Smooth muscle cell (in vitro differentiated cells): ENCODE measurements at regions not wholly inside any gene's neighbourhood (a gene's known extent, or its start where the extent isn't known, plus 50 kb on each side); places are given as distances from the start of the nearest gene placed in this dataset.
A peak's percentile ranks its signal among the peaks of the same experiment; 100 is the strongest.

Experiments used
- DNase-seq: peaks from one replicate; lab custom pipeline; 2025; ENCODE audit not compliant: unreplicated experiment; lab: John Stamatoyannopoulos, UW
- H2AFZ ChIP-seq: fragments of 200-600 bp; sonication (generic); 2 replicates; pipeline ENCODE4 v1.6.0; 2016; ENCODE audit warnings: antibody characterized with exemption, low read depth, mild to moderate bottlenecking
- H3F3A ChIP-seq: fragments of 200-600 bp; sonication (generic); 2 replicates; pipeline ENCODE4 v1.6.0; 2017; ENCODE audit warnings: antibody characterized with exemption, low read depth
- H3K27ac ChIP-seq: fragments of 200-600 bp; sonication (generic); 2 replicates; pipeline ENCODE4 v1.5.1; 2016; ENCODE audit warnings: low read depth, mild to moderate bottlenecking
- H3K27me3 ChIP-seq: fragments of 200-600 bp; sonication (generic); 2 replicates; pipeline ENCODE4 v1.6.1; 2016; ENCODE audit warnings: low read depth, mild to moderate bottlenecking
- H3K36me3 ChIP-seq: fragments of 200-600 bp; sonication (generic); 2 replicates; pipeline ENCODE4 v1.5.1; 2016; ENCODE audit warnings: low read depth
- H3K4me1 ChIP-seq: fragments of 200-600 bp; sonication (generic); 2 replicates; pipeline ENCODE4 v1.5.1; 2016; ENCODE audit warnings: low read depth
- H3K4me2 ChIP-seq: fragments of 200-600 bp; sonication (generic); 2 replicates; pipeline ENCODE4 v1.6.0; 2016; ENCODE audit warnings: mild to moderate bottlenecking
- H3K4me3 ChIP-seq: fragments of 200-600 bp; sonication (generic); 2 replicates; pipeline ENCODE4 v1.5.1; 2016; ENCODE audit warnings: mild to moderate bottlenecking
- H3K79me2 ChIP-seq: fragments of 200-600 bp; sonication (generic); 2 replicates; pipeline ENCODE4 v1.6.0; 2016; ENCODE audit warnings: low read depth, mild to moderate bottlenecking
- H3K9ac ChIP-seq: fragments of 200-600 bp; sonication (generic); 2 replicates; pipeline ENCODE4 v1.6.0; 2016; ENCODE audit warnings: low read depth
- H3K9me3 ChIP-seq: fragments of 200-600 bp; sonication (generic); replicated peaks from 2 replicates; pipeline ENCODE4 v1.5.1; 2016; ENCODE audit warnings: low read depth
- H4K20me1 ChIP-seq: fragments of 200-600 bp; sonication (generic); 2 replicates; pipeline ENCODE4 v1.6.0; 2016; ENCODE audit warnings: low read depth
- CTCF ChIP-seq: fragments of 200-600 bp; sonication (generic); IDR thresholded peaks from 2 replicates; pipeline ENCODE4 v1.5.1; 2017; ENCODE audit warnings: borderline replicate concordance, mild to moderate bottlenecking, antibody characterized with exemption; ENCODE audit not compliant: insufficient read depth, poor library complexity, severe bottlenecking
- WGBS: methylation state at CpG from one replicate; pipeline ENCODE4 v1.1.7; 2016; ENCODE audit warnings: low lambda C conversion rate; 5-methylcytosine and 5-hydroxymethylcytosine counted together

GRCh38 chr2:151166410-151166809, 95.3 kb downstream of the RBM43 start:
- Histone ChIP-seq H3K27ac (no peak overlapping the region), H3K9ac (no peak overlapping the region), H3K79me2 (no peaks in the 10 kb centered on the region), H4K20me1 (no peaks in the 10 kb centered on the region), H3F3A (no peaks in the 10 kb centered on the region), H2AFZ (no peak overlapping the region), H3K4me1 (peaks cover 2% of the 10 kb centered on the region), H3K36me3 (no peaks in the 10 kb centered on the region), H3K4me3 (no peak overlapping the region), H3K4me2 (no peak overlapping the region), H3K27me3 (no peaks in the 10 kb centered on the region), H3K9me3 (no peaks in the 10 kb centered on the region)
- TF ChIP-seq CTCF, result no peak
- DNase-seq, result no peak
- WGBS, result 89% methylated on average over 5 of the region's 5 CpGs

- Histone ChIP-seq H3K4me1 (peaks cover 6% of the 10 kb centered on the region), H3K36me3 (no peaks in the 10 kb centered on the region), H3K4me3 (no peak overlapping the region), H3K27me3 (no peaks in the 10 kb centered on the region), H3K9me3 (no peaks in the 10 kb centered on the region), H3K9ac (no peak overlapping the region), H2AFZ (no peak overlapping the region), H3K79me2 (no peaks in the 10 kb centered on the region), H3F3A (no peaks in the 10 kb centered on the region), H3K4me2 (no peak overlapping the region), H3K27ac (no peak overlapping the region), H4K20me1 (no peaks in the 10 kb centered on the region)
- TF ChIP-seq CTCF, result no peak
- no peak for DNase-seq
- WGBS, result 94% methylated on average over 5 of the region's 5 CpGs
These were observed 96.5 kb downstream of the RBM43 start for GRCh38 chr2:151165105-151165684.

- peak; percentile 28 for TF ChIP-seq CTCF
- no peaks in the 10 kb centered on the region for H3K9me3 ChIP-seq
- H3K4me3 ChIP-seq, result no peak overlapping the region
- WGBS, result 82% methylated on average over 4 of the region's 4 CpGs
- H3K4me1 ChIP-seq, result peaks cover 20% of the 10 kb centered on the region
- no peaks in the 10 kb centered on the region for H3K27me3 ChIP-seq
- no peak overlapping the region for H3K27ac ChIP-seq
- H4K20me1 ChIP-seq, result no peaks in the 10 kb centered on the region
- H3F3A ChIP-seq, result no peaks in the 10 kb centered on the region
- H3K4me2 ChIP-seq, result no peak overlapping the region
- no peak overlapping the region for H2AFZ ChIP-seq
- H3K36me3 ChIP-seq, result no peaks in the 10 kb centered on the region
- H3K9ac ChIP-seq, result no peak overlapping the region
- DNase-seq, result no peak
- H3K79me2 ChIP-seq, result no peaks in the 10 kb centered on the region
These were observed 99.7 kb downstream of the RBM43 start for GRCh38 chr2:151161821-151162551.

GRCh38 chr2:151159109-151159662, 102.5 kb downstream of the RBM43 start:
- Histone ChIP-seq H3K4me3 (no peak overlapping the region), H2AFZ (no peak overlapping the region), H3K27me3 (no peaks in the 10 kb centered on the region), H4K20me1 (no peaks in the 10 kb centered on the region), H3F3A (no peaks in the 10 kb centered on the region), H3K79me2 (no peaks in the 10 kb centered on the region), H3K9ac (no peak overlapping the region), H3K9me3 (no peaks in the 10 kb centered on the region), H3K4me1 (peaks cover 20% of the 10 kb centered on the region), H3K4me2 (no peak overlapping the region), H3K27ac (no peak overlapping the region), H3K36me3 (no peaks in the 10 kb centered on the region)
- no peak for TF ChIP-seq CTCF
- 57% methylated on average over 2 of the region's 2 CpGs for WGBS
- DNase-seq, result no peak
